ENCODE measurements at regions not wholly inside any gene's neighbourhood (a gene's known extent, or its start where the extent isn't known, plus 50 kb on each side); places are given as distances from the start of the nearest gene placed in this dataset.

- no peaks in the 10 kb centered on the region for H3K4me1 ChIP-seq (ENCODE audit: control insufficient read depth in 3 of 3, insufficient read depth in 2 of 3, low read depth in 1 of 3, low read length in 2 of 3)
- 57 to 64% (median 62%) methylated on average over 3 of the region's 3 CpGs for WGBS, 3 donors
- H3K9me3 ChIP-seq (ENCODE audit: control insufficient read depth in 2 of 2, insufficient read depth in 1 of 2, low read depth in 1 of 2, low read length in 1 of 2): no peaks in the 10 kb centered on the region
- DNase-seq (no peak), FAIRE-seq (no peak)
- no peaks in the 10 kb centered on the region for H3K36me3 ChIP-seq (ENCODE audit: control insufficient read depth in 3 of 3, insufficient read depth in 2 of 3, low read depth in 1 of 3, low read length in 3 of 3)
- no peak overlapping the region for H3K4me3 ChIP-seq (ENCODE audit: low read depth in 1 of 3, low read length in 3 of 3)
- no peaks in the 10 kb centered on the region for H3K27me3 ChIP-seq (ENCODE audit: control insufficient read depth in 3 of 3, insufficient read depth in 3 of 3, low read length in 3 of 3)
- no peak overlapping the region for H3K27ac ChIP-seq (ENCODE audit: low read depth in 1 of 3, low read length in 2 of 3)
These were observed 303.1 kb upstream of the SORL1-AS1 start for GRCh38 chr11:121755906-121756305.

GRCh38 chr11:121755191-121755590 is 302.4 kb upstream of the SORL1-AS1 start:
- no peak for DNase-seq
- Histone ChIP-seq H3K36me3 (ENCODE audit: control insufficient read depth in 3 of 3, insufficient read depth in 2 of 3, low read depth in 1 of 3, low read length in 3 of 3) (no peaks in the 10 kb centered on the region), H3K4me3 (ENCODE audit: low read depth in 1 of 3, low read length in 3 of 3) (no peak overlapping the region), H3K27ac (ENCODE audit: low read depth in 1 of 3, low read length in 2 of 3) (no peak overlapping the region), H3K9me3 (ENCODE audit: control insufficient read depth in 2 of 2, insufficient read depth in 1 of 2, low read depth in 1 of 2, low read length in 1 of 2) (no peaks in the 10 kb centered on the region), H3K27me3 (ENCODE audit: control insufficient read depth in 3 of 3, insufficient read depth in 3 of 3, low read length in 3 of 3) (no peaks in the 10 kb centered on the region), H3K4me1 (ENCODE audit: control insufficient read depth in 3 of 3, insufficient read depth in 2 of 3, low read depth in 1 of 3, low read length in 2 of 3) (no peaks in the 10 kb centered on the region)
- 50 to 77% (median 56%) methylated on average over 2 of the region's 2 CpGs for WGBS, 3 donors
- no peak for FAIRE-seq

DNA sequence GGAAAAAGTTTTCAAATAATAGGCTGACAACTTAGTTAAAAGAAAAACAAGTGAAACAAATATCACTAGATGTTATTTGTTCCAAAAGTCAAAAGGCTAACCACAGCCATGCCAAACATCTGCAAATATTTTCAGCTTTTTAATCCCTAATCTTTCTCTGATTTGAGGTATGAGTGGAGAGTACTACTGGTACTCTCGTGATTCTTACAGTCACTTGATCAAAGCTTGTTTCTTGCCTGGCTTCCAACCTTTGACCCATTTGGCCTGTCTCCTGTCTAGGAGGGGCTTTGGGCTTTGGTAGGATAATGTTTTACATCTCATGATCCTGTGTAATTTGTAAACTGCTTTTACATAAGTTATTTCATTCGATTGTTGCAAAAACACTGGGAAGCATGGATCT is 301.8 kb upstream of the SORL1-AS1 start:
- no peak for FAIRE-seq
- Histone ChIP-seq H3K4me3 (ENCODE audit: low read depth in 1 of 3, low read length in 3 of 3) (no peak overlapping the region), H3K36me3 (ENCODE audit: control insufficient read depth in 3 of 3, insufficient read depth in 2 of 3, low read depth in 1 of 3, low read length in 3 of 3) (no peaks in the 10 kb centered on the region), H3K4me1 (ENCODE audit: control insufficient read depth in 3 of 3, insufficient read depth in 2 of 3, low read depth in 1 of 3, low read length in 2 of 3) (no peaks in the 10 kb centered on the region), H3K9me3 (ENCODE audit: control insufficient read depth in 2 of 2, insufficient read depth in 1 of 2, low read depth in 1 of 2, low read length in 1 of 2) (no peaks in the 10 kb centered on the region), H3K27me3 (ENCODE audit: control insufficient read depth in 3 of 3, insufficient read depth in 3 of 3, low read length in 3 of 3) (no peaks in the 10 kb centered on the region), H3K27ac (ENCODE audit: low read depth in 1 of 3, low read length in 2 of 3) (no peak overlapping the region)
- 31 to 50% (median 41%) methylated on average over 2 of the region's 2 CpGs for WGBS, 3 donors
- no peak for DNase-seq

DNA sequence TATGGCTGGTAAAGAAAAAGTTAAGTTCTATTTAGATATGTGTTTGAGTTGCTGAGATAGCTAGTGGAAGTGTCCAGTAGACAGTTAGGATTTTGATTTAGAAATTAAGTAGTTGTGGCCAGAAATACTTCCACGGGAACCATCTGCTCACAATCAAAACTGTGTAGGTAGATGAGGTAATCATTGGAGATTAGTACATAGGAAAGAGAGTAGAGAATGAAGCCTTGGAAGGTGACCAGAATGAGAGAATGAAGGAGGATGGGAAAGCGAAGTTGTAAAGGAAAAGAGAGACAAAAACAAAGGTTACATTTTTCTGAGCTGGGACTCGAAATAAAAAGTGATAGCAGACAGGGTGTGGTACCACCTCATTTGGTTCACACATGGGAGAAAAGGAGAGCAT is 296.9 kb upstream of the SORL1-AS1 start:
- Histone ChIP-seq H3K27me3 (ENCODE audit: control insufficient read depth in 3 of 3, insufficient read depth in 3 of 3, low read length in 3 of 3) (no peaks in the 10 kb centered on the region), H3K4me3 (ENCODE audit: low read depth in 1 of 3, low read length in 3 of 3) (no peak overlapping the region), H3K36me3 (ENCODE audit: control insufficient read depth in 3 of 3, insufficient read depth in 2 of 3, low read depth in 1 of 3, low read length in 3 of 3) (no peaks in the 10 kb centered on the region), H3K9me3 (ENCODE audit: control insufficient read depth in 2 of 2, insufficient read depth in 1 of 2, low read depth in 1 of 2, low read length in 1 of 2) (no peaks in the 10 kb centered on the region), H3K4me1 (ENCODE audit: control insufficient read depth in 3 of 3, insufficient read depth in 2 of 3, low read depth in 1 of 3, low read length in 2 of 3) (no peaks in the 10 kb centered on the region), H3K27ac (ENCODE audit: low read depth in 1 of 3, low read length in 2 of 3) (no peak overlapping the region)
- DNase-seq (no peak), FAIRE-seq (no peak)
- 70 to 78% (median 74%) methylated on average over 3 of the region's 3 CpGs for WGBS, 3 donors

- H3K4me3 ChIP-seq (ENCODE audit: low read depth in 1 of 3, low read length in 3 of 3): no peak overlapping the region
- H3K9me3 ChIP-seq (ENCODE audit: control insufficient read depth in 2 of 2, insufficient read depth in 1 of 2, low read depth in 1 of 2, low read length in 1 of 2): no peaks in the 10 kb centered on the region
- FAIRE-seq (no peak), DNase-seq (no peak)
- H3K27ac ChIP-seq (ENCODE audit: low read depth in 1 of 3, low read length in 2 of 3): no peak overlapping the region
- no peaks in the 10 kb centered on the region for H3K36me3 ChIP-seq (ENCODE audit: control insufficient read depth in 3 of 3, insufficient read depth in 2 of 3, low read depth in 1 of 3, low read length in 3 of 3)
- no peaks in the 10 kb centered on the region for H3K27me3 ChIP-seq (ENCODE audit: control insufficient read depth in 3 of 3, insufficient read depth in 3 of 3, low read length in 3 of 3)
- no peaks in the 10 kb centered on the region for H3K4me1 ChIP-seq (ENCODE audit: control insufficient read depth in 3 of 3, insufficient read depth in 2 of 3, low read depth in 1 of 3, low read length in 2 of 3)
- WGBS, 3 donors: 77 to 89% (median 84%) methylated on average over 1 of the region's 1 CpG
These were observed 295.3 kb upstream of the SORL1-AS1 start for GRCh38 chr11:121748068-121748467.

DNA sequence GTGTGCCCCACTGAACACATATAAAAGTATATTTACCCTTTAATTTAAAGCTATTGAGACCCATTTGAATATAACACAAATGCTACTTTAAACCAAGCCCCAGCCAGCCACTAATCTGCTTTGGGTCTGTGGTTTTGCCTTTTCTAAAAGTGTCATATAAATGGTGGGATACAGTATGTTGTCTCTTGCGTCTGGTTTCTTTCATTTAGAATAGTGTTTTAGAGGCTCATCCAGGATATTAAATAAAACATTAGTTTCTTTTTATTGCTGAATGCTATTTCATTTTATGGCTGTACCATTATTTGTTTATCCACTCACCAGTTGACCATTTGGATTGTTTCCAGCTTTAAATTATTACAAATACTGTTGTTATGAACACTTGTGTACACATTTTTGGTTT is 290.5 kb upstream of the SORL1-AS1 start:
- H3K27ac ChIP-seq (ENCODE audit: low read depth in 1 of 3, low read length in 2 of 3): no peak overlapping the region
- H3K4me1 ChIP-seq (ENCODE audit: control insufficient read depth in 3 of 3, insufficient read depth in 2 of 3, low read depth in 1 of 3, low read length in 2 of 3): peaks cover 0 to 5% (median 0%) of the 10 kb centered on the region in 3 donors
- no peaks in the 10 kb centered on the region for H3K27me3 ChIP-seq (ENCODE audit: control insufficient read depth in 3 of 3, insufficient read depth in 3 of 3, low read length in 3 of 3)
- no peaks in the 10 kb centered on the region for H3K9me3 ChIP-seq (ENCODE audit: control insufficient read depth in 2 of 2, insufficient read depth in 1 of 2, low read depth in 1 of 2, low read length in 1 of 2)
- no peaks in the 10 kb centered on the region for H3K36me3 ChIP-seq (ENCODE audit: control insufficient read depth in 3 of 3, insufficient read depth in 2 of 3, low read depth in 1 of 3, low read length in 3 of 3)
- FAIRE-seq: no peak
- H3K4me3 ChIP-seq (ENCODE audit: low read depth in 1 of 3, low read length in 3 of 3): no peak overlapping the region
- DNase-seq: no peak
- 86 to 93% (median 90%) methylated on average over 1 of the region's 1 CpG for WGBS, 3 donors

- Histone ChIP-seq H3K4me1 (ENCODE audit: control insufficient read depth in 3 of 3, insufficient read depth in 2 of 3, low read depth in 1 of 3, low read length in 2 of 3) (peaks cover 0 to 5% (median 0%) of the 10 kb centered on the region in 3 donors), H3K27ac (ENCODE audit: low read depth in 1 of 3, low read length in 2 of 3) (peak overlapping the region in 2 of 3 donors; percentile 16 to 75), H3K36me3 (ENCODE audit: control insufficient read depth in 3 of 3, insufficient read depth in 2 of 3, low read depth in 1 of 3, low read length in 3 of 3) (no peaks in the 10 kb centered on the region), H3K4me3 (ENCODE audit: low read depth in 1 of 3, low read length in 3 of 3) (no peak overlapping the region), H3K9me3 (ENCODE audit: control insufficient read depth in 2 of 2, insufficient read depth in 1 of 2, low read depth in 1 of 2, low read length in 1 of 2) (no peaks in the 10 kb centered on the region), H3K27me3 (ENCODE audit: control insufficient read depth in 3 of 3, insufficient read depth in 3 of 3, low read length in 3 of 3) (no peaks in the 10 kb centered on the region)
- FAIRE-seq (no peak), DNase-seq (peak in 1 of 2 donors; percentile 34)
- 54 to 72% (median 60%) methylated on average over 8 of the region's 8 CpGs for WGBS, 3 donors
These were observed 289.1 kb upstream of the SORL1-AS1 start for GRCh38 chr11:121741761-121742361.

DNA sequence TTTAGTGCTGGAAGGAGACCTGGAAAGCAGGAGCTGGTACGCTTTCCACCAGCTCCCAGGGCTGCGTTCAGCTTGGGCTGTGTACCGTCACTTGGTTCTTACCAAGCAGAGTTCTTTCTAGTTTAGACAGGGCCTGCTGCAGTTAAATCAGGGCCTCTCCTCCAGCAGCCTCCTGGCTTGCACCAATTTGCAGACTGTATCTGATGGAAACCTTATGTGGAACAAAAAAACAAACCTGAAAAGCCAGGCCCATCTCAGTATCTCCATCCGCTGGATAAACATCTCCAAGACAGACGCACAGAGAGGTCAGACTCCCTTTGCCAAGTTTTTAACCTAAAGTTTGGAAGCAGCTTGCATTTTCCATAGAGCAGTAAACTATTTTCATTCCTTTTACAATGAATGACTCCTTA is 288.6 kb upstream of the SORL1-AS1 start:
- H3K27me3 ChIP-seq (ENCODE audit: control insufficient read depth in 3 of 3, insufficient read depth in 3 of 3, low read length in 3 of 3): no peaks in the 10 kb centered on the region
- peak overlapping the region in 2 of 3 donors; percentile 16 to 75 for H3K27ac ChIP-seq (ENCODE audit: low read depth in 1 of 3, low read length in 2 of 3)
- FAIRE-seq: no peak
- DNase-seq: peak in 1 of 2 donors; percentile 12
- no peaks in the 10 kb centered on the region for H3K36me3 ChIP-seq (ENCODE audit: control insufficient read depth in 3 of 3, insufficient read depth in 2 of 3, low read depth in 1 of 3, low read length in 3 of 3)
- peaks cover 0 to 5% (median 0%) of the 10 kb centered on the region in 3 donors for H3K4me1 ChIP-seq (ENCODE audit: control insufficient read depth in 3 of 3, insufficient read depth in 2 of 3, low read depth in 1 of 3, low read length in 2 of 3)
- no peaks in the 10 kb centered on the region for H3K9me3 ChIP-seq (ENCODE audit: control insufficient read depth in 2 of 2, insufficient read depth in 1 of 2, low read depth in 1 of 2, low read length in 1 of 2)
- H3K4me3 ChIP-seq (ENCODE audit: low read depth in 1 of 3, low read length in 3 of 3): no peak overlapping the region
- 70 to 86% (median 84%) methylated on average over 5 of the region's 5 CpGs for WGBS, 3 donors

DNA sequence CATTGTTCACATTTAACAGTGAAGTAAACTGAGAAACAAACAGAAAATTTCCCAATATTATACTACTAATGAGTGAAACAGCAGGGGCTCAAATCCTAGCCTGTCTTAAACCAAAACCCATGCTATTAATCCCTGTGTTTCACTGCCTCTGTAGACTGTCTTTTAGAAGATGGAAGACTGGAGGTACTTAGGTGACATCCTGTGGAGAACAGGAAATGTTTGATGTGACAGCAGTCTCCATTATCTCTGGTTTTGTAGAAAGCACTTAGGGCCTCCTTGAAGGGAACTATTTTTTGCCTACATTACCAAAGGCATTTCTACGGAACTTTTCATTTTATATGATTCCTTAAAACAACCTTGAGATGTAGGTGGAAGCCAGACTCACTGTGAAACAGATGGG is 288.1 kb upstream of the SORL1-AS1 start:
- Histone ChIP-seq H3K9me3 (ENCODE audit: control insufficient read depth in 2 of 2, insufficient read depth in 1 of 2, low read depth in 1 of 2, low read length in 1 of 2) (no peaks in the 10 kb centered on the region), H3K4me1 (ENCODE audit: control insufficient read depth in 3 of 3, insufficient read depth in 2 of 3, low read depth in 1 of 3, low read length in 2 of 3) (peaks cover 0 to 5% (median 0%) of the 10 kb centered on the region in 3 donors), H3K4me3 (ENCODE audit: low read depth in 1 of 3, low read length in 3 of 3) (no peak overlapping the region), H3K27ac (ENCODE audit: low read depth in 1 of 3, low read length in 2 of 3) (peak overlapping the region in 2 of 3 donors; percentile 16 to 75), H3K36me3 (ENCODE audit: control insufficient read depth in 3 of 3, insufficient read depth in 2 of 3, low read depth in 1 of 3, low read length in 3 of 3) (no peaks in the 10 kb centered on the region), H3K27me3 (ENCODE audit: control insufficient read depth in 3 of 3, insufficient read depth in 3 of 3, low read length in 3 of 3) (no peaks in the 10 kb centered on the region)
- no peak for DNase-seq
- 74 to 93% (median 83%) methylated on average over 1 of the region's 1 CpG for WGBS, 3 donors
- no peak for FAIRE-seq

Data from small intestine (tissue), 7 donors.